ENCODE measurements at regions not wholly inside any gene's neighbourhood (a gene's known extent, or its start where the extent isn't known, plus 50 kb on each side); places are given as distances from the start of the nearest gene placed in this dataset.

- CTCF ChIA-PET = no interaction called here
- no peak overlapping the region for H3K27ac ChIP-seq
- POLR2A ChIA-PET (ENCODE audit: low non-redundant PET) = no interaction called here
- no peak for DNase-seq (ENCODE audit: low spot score)
- TF ChIP-seq CTCF (conservative IDR thresholded peaks at IDR 0.05; ENCODE audit: low read depth) = no peak
Measured at GRCh38 chr3:31406896-31407295, 125.8 kb upstream of the STT3B start.

GRCh38 chr3:31407665-31408064 lies 125.1 kb upstream of the STT3B start:
- no peak for DNase-seq (ENCODE audit: low spot score)
- ChIA-PET CTCF (no interaction called here), POLR2A (ENCODE audit: low non-redundant PET) (no interaction called here)
- no peak for TF ChIP-seq CTCF (conservative IDR thresholded peaks at IDR 0.05; ENCODE audit: low read depth)
- no peak overlapping the region for H3K27ac ChIP-seq

GRCh38 chr3:31408720-31409119 lies 124.0 kb upstream of the STT3B start:
- DNase-seq (ENCODE audit: low spot score) = no peak
- no peak for TF ChIP-seq CTCF (conservative IDR thresholded peaks at IDR 0.05; ENCODE audit: low read depth)
- CTCF ChIA-PET = no interaction called here
- H3K27ac ChIP-seq = no peak overlapping the region
- POLR2A ChIA-PET (ENCODE audit: low non-redundant PET) = no interaction called here

- TF ChIP-seq CTCF (conservative IDR thresholded peaks at IDR 0.05; ENCODE audit: low read depth) = no peak
- ChIA-PET POLR2A (ENCODE audit: low non-redundant PET) (no interaction called here), CTCF (no interaction called here)
- no peak overlapping the region for H3K27ac ChIP-seq
- no peak for DNase-seq (ENCODE audit: low spot score)
Measured at GRCh38 chr3:31409389-31409788, 123.3 kb upstream of the STT3B start.

GRCh38 chr3:31409866-31410265 lies 122.9 kb upstream of the STT3B start:
- DNase-seq (ENCODE audit: low spot score) = no peak
- ChIA-PET CTCF (no interaction called here), POLR2A (ENCODE audit: low non-redundant PET) (no interaction called here)
- TF ChIP-seq CTCF (conservative IDR thresholded peaks at IDR 0.05; ENCODE audit: low read depth) = no peak
- no peak overlapping the region for H3K27ac ChIP-seq

- ChIA-PET POLR2A (ENCODE audit: low non-redundant PET) (no interaction called here), CTCF (no interaction called here)
- no peak overlapping the region for H3K27ac ChIP-seq
- no peak for DNase-seq (ENCODE audit: low spot score)
- TF ChIP-seq CTCF (conservative IDR thresholded peaks at IDR 0.05; ENCODE audit: low read depth) = no peak
Measured at GRCh38 chr3:31410411-31410810, 122.3 kb upstream of the STT3B start.

- ChIA-PET POLR2A (ENCODE audit: low non-redundant PET) (no interaction called here), CTCF (interaction anchor here (1.1 kb wide), 1 partner anchor 622 kb away, joined by 4 read pairs; no protein-coding TSS in a partner anchor)
- TF ChIP-seq CTCF (conservative IDR thresholded peaks at IDR 0.05; ENCODE audit: low read depth) = no peak
- no peak overlapping the region for H3K27ac ChIP-seq
- DNase-seq (ENCODE audit: low spot score) = peak; percentile 39
Measured at GRCh38 chr3:31412832-31413231, 119.9 kb upstream of the STT3B start.
